Muscle of arm (tissue), 1 donor: ENCODE measurements at regions not wholly inside any gene's neighbourhood (a gene's known extent, or its start where the extent isn't known, plus 50 kb on each side); places are given as distances from the start of the nearest gene placed in this dataset.
"Not testable (repeated sequence)": the region's sequence is repeated elsewhere in the genome, so short reads cannot be mapped to it uniquely, and the experiment has no call there.

Experiments
- DNase-seq: peaks from one replicate; pipeline ENCODE4 v3.0.0-alpha.2; 2013

- no peak for DNase-seq
Observed at GRCh38 chr11:116335891-116336290, 436.9 kb downstream of the BUD13 start.

GRCh38 chr11:116335078-116335477 lies 437.7 kb downstream of the BUD13 start:
- no peak for DNase-seq

GRCh38 chr11:116334596-116334995 lies 438.2 kb downstream of the BUD13 start:
- DNase-seq, result no peak

- no peak for DNase-seq
Observed at GRCh38 chr11:116333001-116333535, 439.7 kb downstream of the BUD13 start.

GRCh38 chr11:116332391-116332790 lies 440.4 kb downstream of the BUD13 start:
- DNase-seq, result no peak

- DNase-seq, result no peak
Observed at GRCh38 chr11:116331381-116331780, 441.4 kb downstream of the BUD13 start.

GRCh38 chr11:116330439-116331185 lies 442.2 kb downstream of the BUD13 start:
- DNase-seq, result no peak

- no peak for DNase-seq
Observed at GRCh38 chr11:116329354-116330090, 443.3 kb downstream of the BUD13 start.

GRCh38 chr11:116328851-116329250 lies 443.9 kb downstream of the BUD13 start:
- no peak for DNase-seq

- no peak for DNase-seq
Observed at GRCh38 chr11:116328391-116328790, 444.4 kb downstream of the BUD13 start.

GRCh38 chr11:116326146-116326545 lies 446.6 kb downstream of the BUD13 start:
- no peak for DNase-seq

GRCh38 chr11:116325247-116325646 lies 447.5 kb downstream of the BUD13 start:
- no peak for DNase-seq

- DNase-seq, result not testable (repeated sequence)
Observed at GRCh38 chr11:116324077-116324476, 448.7 kb downstream of the BUD13 start.

- no peak for DNase-seq
Observed at GRCh38 chr11:116317212-116317611, 455.6 kb downstream of the BUD13 start.

- no peak for DNase-seq
Observed at GRCh38 chr11:116314006-116314405, 458.8 kb downstream of the BUD13 start.

- peak; percentile 65 for DNase-seq
Observed at GRCh38 chr11:116312570-116313391, 460.0 kb downstream of the BUD13 start.

- no peak for DNase-seq
Observed at GRCh38 chr11:116311206-116311605, 461.6 kb downstream of the BUD13 start.

- DNase-seq, result no peak
Observed at GRCh38 chr11:116310698-116311097, 462.1 kb downstream of the BUD13 start.

GRCh38 chr11:116310226-116310625 lies 462.6 kb downstream of the BUD13 start:
- peak; percentile 13 for DNase-seq

GRCh38 chr11:116309446-116309845 lies 463.3 kb downstream of the BUD13 start:
- no peak for DNase-seq

- DNase-seq, result no peak
Observed at GRCh38 chr11:116302756-116303155, 470.0 kb downstream of the BUD13 start.

GRCh38 chr11:116301141-116301540 lies 471.6 kb downstream of the BUD13 start:
- DNase-seq, result no peak
